Neural progenitor cell (in vitro differentiated cells): ENCODE measurements at regions not wholly inside any gene's neighbourhood (a gene's known extent, or its start where the extent isn't known, plus 50 kb on each side); places are given as distances from the start of the nearest gene placed in this dataset.

Source experiments
- DNase-seq: peaks from one replicate; pipeline ENCODE4 v3.0.0-alpha.2; 2016; ENCODE audit warnings: low spot score
- H2AFZ ChIP-seq: fragments of 200-600 bp; sonication (generic); replicated peaks from 2 replicates; pipeline ENCODE4 v1.6.1; 2016; ENCODE audit warnings: antibody characterized with exemption
- H3F3A ChIP-seq: fragments of 200-600 bp; sonication (generic); 2 replicates; pipeline ENCODE4 v1.6.1; 2016; ENCODE audit warnings: antibody characterized with exemption, low read depth
- H3K27ac ChIP-seq: fragments of 200-600 bp; sonication (generic); 2 replicates; pipeline ENCODE4 v1.5.1; 2016; ENCODE audit warnings: mild to moderate bottlenecking
- H3K27me3 ChIP-seq: fragments of 200-600 bp; sonication (generic); 2 replicates; pipeline ENCODE4 v1.6.1; 2016; ENCODE audit warnings: mild to moderate bottlenecking, moderate library complexity
- H3K36me3 ChIP-seq: fragments of 200-600 bp; sonication (generic); 2 replicates; pipeline ENCODE4 v1.5.1; 2016
- H3K4me1 ChIP-seq: fragments of 200-600 bp; sonication (generic); 2 replicates; pipeline ENCODE4 v1.6.1; 2016; ENCODE audit warnings: mixed run types
- H3K4me2 ChIP-seq: fragments of 200-600 bp; sonication (generic); 2 replicates; pipeline ENCODE4 v1.6.1; 2016
- H3K4me3 ChIP-seq: fragments of 200-600 bp; sonication (generic); 2 replicates; pipeline ENCODE4 v1.5.1; 2016
- H3K79me2 ChIP-seq: fragments of 200-600 bp; sonication (generic); 2 replicates; pipeline ENCODE4 v1.6.1; 2016; ENCODE audit warnings: low read depth
- H3K9ac ChIP-seq: fragments of 200-600 bp; sonication (generic); 2 replicates; pipeline ENCODE4 v1.6.1; 2016
- H3K9me3 ChIP-seq: fragments of 200-600 bp; sonication (generic); 2 replicates; pipeline ENCODE4 v1.5.1; 2016; ENCODE audit warnings: low read depth
- H4K20me1 ChIP-seq: fragments of 200-600 bp; sonication (generic); 2 replicates; pipeline ENCODE4 v1.6.1; 2016; ENCODE audit warnings: low read depth
- H3K27ac Mint-ChIP-seq: 3 replicates; pipeline ENCODE4 v1.8.0; 2021; ENCODE audit warnings: mixed read lengths
- H3K27me3 Mint-ChIP-seq: 2 replicates; pipeline ENCODE4 v1.8.0; 2022; ENCODE audit warnings: low read depth, mild to moderate bottlenecking, inconsistent platforms, moderate library complexity, mixed read lengths; ENCODE audit not compliant: insufficient read depth
- H3K36me3 Mint-ChIP-seq: 3 replicates; pipeline ENCODE4 v1.8.0; 2021; ENCODE audit warnings: mixed read lengths
- H3K4me1 Mint-ChIP-seq: 3 replicates; pipeline ENCODE4 v1.8.0; 2021; ENCODE audit warnings: mixed read lengths
- H3K4me3 Mint-ChIP-seq: 3 replicates; pipeline ENCODE4 v1.8.0; 2021; ENCODE audit warnings: mild to moderate bottlenecking, moderate library complexity, mixed read lengths
- H3K9me3 Mint-ChIP-seq: 3 replicates; pipeline ENCODE4 v1.8.0; 2020; ENCODE audit warnings: mixed read lengths
- EZH2 ChIP-seq: fragments of 200-600 bp; sonication (generic); IDR thresholded peaks from 2 replicates; pipeline ENCODE4 v1.6.1; 2017; ENCODE audit warnings: antibody characterized with exemption, mild to moderate bottlenecking, moderate library complexity
- EZH2phosphoT487 ChIP-seq: fragments of 200-600 bp; sonication (generic); IDR thresholded peaks from 2 replicates; pipeline ENCODE4 v1.6.1; 2017; ENCODE audit warnings: antibody characterized with exemption
- TF ChIP-seq, protein P1 (sequence below): fragments of 200-600 bp; sonication (generic); IDR thresholded peaks from 2 replicates; pipeline ENCODE4 v1.5.1; 2017; ENCODE audit warnings: antibody characterized with exemption, mild to moderate bottlenecking

DNA sequence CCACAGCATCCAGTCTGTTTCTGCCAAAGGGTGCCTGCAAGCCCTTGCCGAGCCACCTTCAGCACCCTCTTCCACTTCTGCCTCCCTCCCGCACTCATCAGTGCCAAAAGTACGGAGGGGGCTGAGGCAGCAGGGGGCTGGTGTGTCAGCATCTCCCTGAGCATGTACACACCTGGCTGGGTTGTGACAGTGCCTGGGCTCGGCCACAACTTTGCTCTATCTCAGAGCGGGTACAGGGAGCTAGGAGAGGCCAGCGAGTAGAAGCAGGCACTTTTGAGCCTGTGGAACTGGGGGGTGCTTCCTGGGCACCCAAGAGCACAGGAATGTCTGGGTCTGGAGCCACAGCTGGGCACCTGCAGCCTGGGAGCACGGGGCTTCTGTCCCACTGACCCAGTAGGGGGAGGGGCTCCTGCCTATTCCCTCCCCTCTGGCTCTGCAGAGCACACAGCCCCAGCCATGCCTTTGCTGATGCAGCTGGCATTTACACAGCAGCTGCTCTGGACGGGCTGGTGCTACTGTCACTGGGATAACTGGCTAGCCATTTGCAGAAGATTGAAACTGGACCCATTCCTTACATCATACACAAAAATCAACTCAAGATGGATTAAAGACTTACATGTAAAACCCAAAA lies 319.8 kb upstream of the RRP15 start:
- peaks cover 4% of the 10 kb centered on the region for H3K27me3 Mint-ChIP-seq
- Histone ChIP-seq H3K79me2 (no peaks in the 10 kb centered on the region), H3K4me2 (no peak overlapping the region), H3K27me3 (no peaks in the 10 kb centered on the region), H3F3A (no peaks in the 10 kb centered on the region), H3K36me3 (no peaks in the 10 kb centered on the region), H3K9ac (no peak overlapping the region), H3K4me3 (no peak overlapping the region), H3K9me3 (no peaks in the 10 kb centered on the region), H3K4me1 (no peaks in the 10 kb centered on the region), H3K27ac (no peak overlapping the region), H2AFZ (no peak overlapping the region), H4K20me1 (no peaks in the 10 kb centered on the region)
- no peak overlapping the region for H3K27ac Mint-ChIP-seq
- no peaks in the 10 kb centered on the region for H3K36me3 Mint-ChIP-seq
- DNase-seq = no peak
- no peak for TF ChIP-seq EZH2phosphoT487
- TF ChIP-seq EZH2 = no peak
- TF ChIP-seq, protein P1, sequence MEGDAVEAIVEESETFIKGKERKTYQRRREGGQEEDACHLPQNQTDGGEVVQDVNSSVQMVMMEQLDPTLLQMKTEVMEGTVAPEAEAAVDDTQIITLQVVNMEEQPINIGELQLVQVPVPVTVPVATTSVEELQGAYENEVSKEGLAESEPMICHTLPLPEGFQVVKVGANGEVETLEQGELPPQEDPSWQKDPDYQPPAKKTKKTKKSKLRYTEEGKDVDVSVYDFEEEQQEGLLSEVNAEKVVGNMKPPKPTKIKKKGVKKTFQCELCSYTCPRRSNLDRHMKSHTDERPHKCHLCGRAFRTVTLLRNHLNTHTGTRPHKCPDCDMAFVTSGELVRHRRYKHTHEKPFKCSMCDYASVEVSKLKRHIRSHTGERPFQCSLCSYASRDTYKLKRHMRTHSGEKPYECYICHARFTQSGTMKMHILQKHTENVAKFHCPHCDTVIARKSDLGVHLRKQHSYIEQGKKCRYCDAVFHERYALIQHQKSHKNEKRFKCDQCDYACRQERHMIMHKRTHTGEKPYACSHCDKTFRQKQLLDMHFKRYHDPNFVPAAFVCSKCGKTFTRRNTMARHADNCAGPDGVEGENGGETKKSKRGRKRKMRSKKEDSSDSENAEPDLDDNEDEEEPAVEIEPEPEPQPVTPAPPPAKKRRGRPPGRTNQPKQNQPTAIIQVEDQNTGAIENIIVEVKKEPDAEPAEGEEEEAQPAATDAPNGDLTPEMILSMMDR = no peak
- H3K4me3 Mint-ChIP-seq = no peak overlapping the region
- peaks cover 3% of the 10 kb centered on the region for H3K9me3 Mint-ChIP-seq
- H3K4me1 Mint-ChIP-seq = no peaks in the 10 kb centered on the region

DNA sequence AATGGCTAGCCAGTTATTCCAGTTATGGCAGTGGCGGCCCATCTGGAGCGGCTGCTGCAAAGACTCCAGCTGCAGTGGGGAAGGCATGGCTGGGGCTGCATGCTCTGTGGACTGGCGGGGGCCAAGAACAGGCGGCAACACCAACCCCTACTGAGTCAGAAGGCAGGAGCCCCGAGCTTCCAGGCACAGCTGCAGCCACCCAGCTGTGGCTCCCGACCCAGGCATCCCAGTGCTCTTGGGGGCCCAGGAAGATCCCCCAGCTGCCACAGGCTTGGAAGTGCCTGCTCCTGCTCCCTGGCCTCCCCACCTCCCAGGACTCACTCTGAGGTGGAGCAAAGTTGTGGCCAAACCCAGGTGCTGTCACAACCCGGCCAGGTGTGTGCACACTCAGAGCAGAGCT lies 317.0 kb upstream of the RRP15 start:
- no peaks in the 10 kb centered on the region for H3K36me3 Mint-ChIP-seq
- H2AFZ ChIP-seq = no peak overlapping the region
- no peak overlapping the region for H3K4me3 Mint-ChIP-seq

DNA sequence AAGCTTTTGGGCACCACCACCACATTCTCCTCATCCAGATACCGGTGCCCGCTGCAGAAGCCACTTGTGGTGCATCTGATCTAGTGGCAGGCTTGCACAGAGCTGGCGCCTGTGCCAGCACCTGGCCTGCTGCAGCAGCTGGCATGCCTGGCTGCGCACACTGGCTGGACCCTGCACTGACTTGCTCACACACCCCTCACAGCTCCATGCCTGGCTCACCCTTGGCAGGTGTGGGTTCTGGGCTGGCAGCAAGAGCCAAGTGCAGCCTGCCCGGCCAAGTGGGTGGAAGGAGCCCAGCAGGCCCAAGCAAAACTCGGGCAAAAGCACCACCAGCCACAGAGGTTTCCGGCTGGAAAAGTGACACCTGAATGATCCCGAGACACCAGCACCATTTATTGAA lies 315.7 kb upstream of the RRP15 start:
- Histone ChIP-seq H3K9me3 (no peaks in the 10 kb centered on the region), H3K36me3 (peaks cover 3% of the 10 kb centered on the region), H4K20me1 (no peaks in the 10 kb centered on the region), H3K4me3 (no peak overlapping the region), H3K79me2 (no peaks in the 10 kb centered on the region), H3K9ac (no peak overlapping the region), H3F3A (no peaks in the 10 kb centered on the region), H2AFZ (no peak overlapping the region), H3K4me2 (no peak overlapping the region), H3K4me1 (no peaks in the 10 kb centered on the region), H3K27me3 (no peaks in the 10 kb centered on the region), H3K27ac (no peak overlapping the region)
- peaks cover 3% of the 10 kb centered on the region for H3K27me3 Mint-ChIP-seq
- no peaks in the 10 kb centered on the region for H3K4me1 Mint-ChIP-seq
- H3K4me3 Mint-ChIP-seq = no peak overlapping the region
- TF ChIP-seq EZH2 (no peak), EZH2phosphoT487 (no peak)
- TF ChIP-seq, protein P1 = no peak
- DNase-seq = no peak
- H3K36me3 Mint-ChIP-seq = no peaks in the 10 kb centered on the region
- no peak overlapping the region for H3K27ac Mint-ChIP-seq
- H3K9me3 Mint-ChIP-seq = peaks cover 3% of the 10 kb centered on the region

More for the DNA sequence above, 317.0 kb upstream of the RRP15 start:
- H3K36me3 ChIP-seq = peaks cover under 1% of the 10 kb centered on the region
- H3K27me3 ChIP-seq = no peaks in the 10 kb centered on the region
- H3K79me2 ChIP-seq = no peaks in the 10 kb centered on the region
- no peaks in the 10 kb centered on the region for H3K4me1 Mint-ChIP-seq
- no peak for DNase-seq
- no peak overlapping the region for H3K4me2 ChIP-seq
- H3K27ac ChIP-seq = no peak overlapping the region
- H3F3A ChIP-seq = no peaks in the 10 kb centered on the region
- no peak overlapping the region for H3K27ac Mint-ChIP-seq
- H3K9me3 Mint-ChIP-seq = peaks cover 3% of the 10 kb centered on the region
- no peak overlapping the region for H3K4me3 ChIP-seq
- peaks cover 3% of the 10 kb centered on the region for H3K27me3 Mint-ChIP-seq
- TF ChIP-seq, protein P1 = no peak
- TF ChIP-seq EZH2phosphoT487 (no peak), EZH2 (no peak)
- H3K4me1 ChIP-seq = no peaks in the 10 kb centered on the region
- no peaks in the 10 kb centered on the region for H4K20me1 ChIP-seq
- no peaks in the 10 kb centered on the region for H3K9me3 ChIP-seq
- no peak overlapping the region for H3K9ac ChIP-seq
